GM23338 (cell line): ENCODE measurements at regions not wholly inside any gene's neighbourhood (a gene's known extent, or its start where the extent isn't known, plus 50 kb on each side); places are given as distances from the start of the nearest gene placed in this dataset.

Experiments
- ATAC-seq: fragments of 200-7000 bp; cut with Tn5 transposase; 3 replicates; pipeline ENCODE4 v1.9.1; 2020
- DNase-seq: peaks from one replicate; pipeline ENCODE4 v3.0.0-alpha.2; 2015; ENCODE audit warnings: low spot score
- H2AFZ ChIP-seq: fragments of 200-600 bp; sonication (generic); 2 replicates; pipeline ENCODE4 v1.8.0; 2016; ENCODE audit warnings: antibody characterized with exemption, mild to moderate bottlenecking, moderate library complexity
- H3F3A ChIP-seq: fragments of 200-600 bp; sonication (generic); replicated peaks from 2 replicates; pipeline ENCODE4 v1.8.0; 2017; ENCODE audit warnings: antibody characterized with exemption, mixed run types, low read depth
- H3K27ac ChIP-seq: fragments of 200-600 bp; sonication (generic); 2 replicates; pipeline ENCODE4 v1.6.1; 2016; ENCODE audit warnings: low read depth
- H3K27me3 ChIP-seq: fragments of 200-600 bp; sonication (generic); 2 replicates; pipeline ENCODE4 v1.8.0; 2016; ENCODE audit warnings: mild to moderate bottlenecking, mixed run types, moderate library complexity; ENCODE audit not compliant: insufficient read depth
- H3K36me3 ChIP-seq: fragments of 200-600 bp; sonication (generic); 2 replicates; pipeline ENCODE4 v1.8.0; 2016; ENCODE audit warnings: mild to moderate bottlenecking; ENCODE audit not compliant: insufficient read depth
- H3K4me1 ChIP-seq: fragments of 200-600 bp; sonication (generic); 2 replicates; pipeline ENCODE4 v1.8.0; 2016; ENCODE audit warnings: mild to moderate bottlenecking, moderate library complexity; ENCODE audit not compliant: insufficient read depth
- H3K4me2 ChIP-seq: fragments of 200-600 bp; sonication (generic); 2 replicates; pipeline ENCODE4 v1.7.1; 2017; ENCODE audit warnings: mixed run types
- H3K4me3 ChIP-seq: fragments of 200-600 bp; sonication (generic); 2 replicates; pipeline ENCODE4 v1.6.1; 2016; ENCODE audit warnings: mixed run types
- H3K79me2 ChIP-seq: fragments of 200-600 bp; sonication (generic); replicated peaks from 2 replicates; pipeline ENCODE4 v1.8.0; 2017; ENCODE audit warnings: mild to moderate bottlenecking; ENCODE audit not compliant: insufficient read depth
- H3K9me2 ChIP-seq: fragments of 200-600 bp; sonication (generic); 2 replicates; pipeline ENCODE4 v1.8.0; 2017; ENCODE audit not compliant: insufficient read depth
- H4K20me1 ChIP-seq: fragments of 200-600 bp; sonication (generic); replicated peaks from 2 replicates; pipeline ENCODE4 v1.8.0; 2017; ENCODE audit warnings: mild to moderate bottlenecking; ENCODE audit not compliant: insufficient read depth
- H3K27ac Mint-ChIP-seq: 2 replicates; pipeline ENCODE4 v1.8.0; 2020; ENCODE audit warnings: inconsistent platforms, mild to moderate bottlenecking, moderate library complexity, mixed read lengths
- H3K27me3 Mint-ChIP-seq: 3 replicates; pipeline ENCODE4 v1.8.0; 2022; ENCODE audit warnings: low read depth, mild to moderate bottlenecking, moderate library complexity, mixed read lengths, inconsistent platforms; ENCODE audit not compliant: insufficient read depth, poor library complexity
- H3K36me3 Mint-ChIP-seq: 3 replicates; pipeline ENCODE4 v1.8.0; 2021; ENCODE audit warnings: low read depth, mild to moderate bottlenecking, inconsistent platforms, moderate library complexity, mixed read lengths
- H3K4me1 Mint-ChIP-seq: 3 replicates; pipeline ENCODE4 v1.8.0; 2020; ENCODE audit warnings: mild to moderate bottlenecking, inconsistent platforms, mixed read lengths
- H3K4me3 Mint-ChIP-seq: 3 replicates; pipeline ENCODE4 v1.8.0; 2021; ENCODE audit warnings: moderate library complexity, mild to moderate bottlenecking, inconsistent platforms, mixed read lengths
- H3K9me3 Mint-ChIP-seq: 3 replicates; pipeline ENCODE4 v1.8.0; 2020; ENCODE audit warnings: moderate library complexity, mild to moderate bottlenecking, inconsistent platforms, mixed read lengths
- CREB1 ChIP-seq: fragments of 250-450 bp; sonication (Bioruptor Pico); IDR thresholded peaks from 2 replicates; pipeline ENCODE4 v1.5.0; 2020; ENCODE audit warnings: low read depth, mild to moderate bottlenecking, moderate library complexity
- EZH2 ChIP-seq: fragments of 200-600 bp; sonication (generic); IDR thresholded peaks from one replicate; pipeline ENCODE4 v1.8.0; 2017; ENCODE audit warnings: antibody characterized with exemption, mild to moderate bottlenecking, low read depth; ENCODE audit not compliant: unreplicated experiment
- EZH2phosphoT487 ChIP-seq: fragments of 200-600 bp; sonication (generic); IDR thresholded peaks from one replicate; pipeline ENCODE4 v1.8.1; 2018; ENCODE audit warnings: antibody characterized with exemption; ENCODE audit not compliant: unreplicated experiment
- JUNB ChIP-seq: IDR thresholded peaks from one replicate; pipeline ENCODE4 v1.6.1; 2016; ENCODE audit warnings: antibody characterized with exemption; ENCODE audit not compliant: unreplicated experiment
- POLR2AphosphoS5 ChIP-seq: IDR thresholded peaks from 2 replicates; pipeline ENCODE4 v1.6.1; 2016; ENCODE audit warnings: antibody characterized with exemption, low read depth
- STAT1 ChIP-seq: IDR thresholded peaks from one replicate; pipeline ENCODE4 v1.6.1; 2016; ENCODE audit warnings: antibody characterized with exemption; ENCODE audit not compliant: unreplicated experiment
- ZNF114 ChIP-seq: fragments of 250-450 bp; sonication (Bioruptor Pico); IDR thresholded peaks from 2 replicates; pipeline ENCODE4 v1.5.0; 2020; ENCODE audit warnings: mild to moderate bottlenecking, moderate library complexity
- ZNF331 ChIP-seq: fragments of 250-450 bp; sonication (Bioruptor Pico); IDR thresholded peaks from 2 replicates; pipeline ENCODE4 v1.5.0; 2020; ENCODE audit warnings: low read depth, mild to moderate bottlenecking, moderate library complexity
- TF ChIP-seq, protein P1 (sequence below): fragments of 250-450 bp; sonication (Bioruptor Pico); IDR thresholded peaks from 2 replicates; pipeline ENCODE4 v1.5.0; 2020; ENCODE audit warnings: mild to moderate bottlenecking, moderate library complexity
- TF ChIP-seq, protein P2 (sequence below): IDR thresholded peaks from one replicate; pipeline ENCODE4 v1.6.1; 2018; ENCODE audit warnings: antibody characterized with exemption; ENCODE audit not compliant: unreplicated experiment
- TF ChIP-seq, protein P3 (sequence below): IDR thresholded peaks from 2 replicates; pipeline ENCODE4 v1.6.1; 2016; ENCODE audit warnings: antibody characterized with exemption

DNA sequence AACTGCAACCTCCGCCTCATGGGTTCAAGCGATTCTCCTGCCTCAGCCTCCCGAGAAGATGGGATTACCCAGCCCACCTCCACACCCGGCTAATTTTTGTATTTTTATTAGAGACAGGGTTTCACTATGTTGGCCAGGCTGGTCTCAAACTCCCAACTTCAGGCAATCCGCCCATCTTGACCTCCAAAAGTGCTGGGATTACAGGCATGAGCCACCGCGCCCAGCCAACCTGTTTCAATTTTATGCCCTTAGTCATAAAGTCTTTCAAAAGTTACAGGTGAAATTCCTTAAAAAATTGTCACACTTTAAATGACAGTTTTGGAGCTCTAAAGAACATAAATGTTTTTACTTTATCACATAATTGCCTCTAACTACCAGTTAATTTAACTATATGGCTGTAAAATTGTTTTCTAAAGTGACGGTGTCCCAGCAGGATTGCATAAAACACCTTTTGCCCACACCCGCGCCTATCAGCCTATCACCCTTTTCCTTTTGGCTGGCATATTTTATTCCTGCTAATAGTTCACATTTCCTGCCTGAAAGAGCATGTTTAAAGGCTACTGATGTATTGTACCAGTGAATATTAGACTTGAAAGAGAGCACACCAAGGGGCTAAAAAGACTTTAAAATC lies 164.2 kb upstream of the SEMA6D start (continued):
- TF ChIP-seq, protein P1, sequence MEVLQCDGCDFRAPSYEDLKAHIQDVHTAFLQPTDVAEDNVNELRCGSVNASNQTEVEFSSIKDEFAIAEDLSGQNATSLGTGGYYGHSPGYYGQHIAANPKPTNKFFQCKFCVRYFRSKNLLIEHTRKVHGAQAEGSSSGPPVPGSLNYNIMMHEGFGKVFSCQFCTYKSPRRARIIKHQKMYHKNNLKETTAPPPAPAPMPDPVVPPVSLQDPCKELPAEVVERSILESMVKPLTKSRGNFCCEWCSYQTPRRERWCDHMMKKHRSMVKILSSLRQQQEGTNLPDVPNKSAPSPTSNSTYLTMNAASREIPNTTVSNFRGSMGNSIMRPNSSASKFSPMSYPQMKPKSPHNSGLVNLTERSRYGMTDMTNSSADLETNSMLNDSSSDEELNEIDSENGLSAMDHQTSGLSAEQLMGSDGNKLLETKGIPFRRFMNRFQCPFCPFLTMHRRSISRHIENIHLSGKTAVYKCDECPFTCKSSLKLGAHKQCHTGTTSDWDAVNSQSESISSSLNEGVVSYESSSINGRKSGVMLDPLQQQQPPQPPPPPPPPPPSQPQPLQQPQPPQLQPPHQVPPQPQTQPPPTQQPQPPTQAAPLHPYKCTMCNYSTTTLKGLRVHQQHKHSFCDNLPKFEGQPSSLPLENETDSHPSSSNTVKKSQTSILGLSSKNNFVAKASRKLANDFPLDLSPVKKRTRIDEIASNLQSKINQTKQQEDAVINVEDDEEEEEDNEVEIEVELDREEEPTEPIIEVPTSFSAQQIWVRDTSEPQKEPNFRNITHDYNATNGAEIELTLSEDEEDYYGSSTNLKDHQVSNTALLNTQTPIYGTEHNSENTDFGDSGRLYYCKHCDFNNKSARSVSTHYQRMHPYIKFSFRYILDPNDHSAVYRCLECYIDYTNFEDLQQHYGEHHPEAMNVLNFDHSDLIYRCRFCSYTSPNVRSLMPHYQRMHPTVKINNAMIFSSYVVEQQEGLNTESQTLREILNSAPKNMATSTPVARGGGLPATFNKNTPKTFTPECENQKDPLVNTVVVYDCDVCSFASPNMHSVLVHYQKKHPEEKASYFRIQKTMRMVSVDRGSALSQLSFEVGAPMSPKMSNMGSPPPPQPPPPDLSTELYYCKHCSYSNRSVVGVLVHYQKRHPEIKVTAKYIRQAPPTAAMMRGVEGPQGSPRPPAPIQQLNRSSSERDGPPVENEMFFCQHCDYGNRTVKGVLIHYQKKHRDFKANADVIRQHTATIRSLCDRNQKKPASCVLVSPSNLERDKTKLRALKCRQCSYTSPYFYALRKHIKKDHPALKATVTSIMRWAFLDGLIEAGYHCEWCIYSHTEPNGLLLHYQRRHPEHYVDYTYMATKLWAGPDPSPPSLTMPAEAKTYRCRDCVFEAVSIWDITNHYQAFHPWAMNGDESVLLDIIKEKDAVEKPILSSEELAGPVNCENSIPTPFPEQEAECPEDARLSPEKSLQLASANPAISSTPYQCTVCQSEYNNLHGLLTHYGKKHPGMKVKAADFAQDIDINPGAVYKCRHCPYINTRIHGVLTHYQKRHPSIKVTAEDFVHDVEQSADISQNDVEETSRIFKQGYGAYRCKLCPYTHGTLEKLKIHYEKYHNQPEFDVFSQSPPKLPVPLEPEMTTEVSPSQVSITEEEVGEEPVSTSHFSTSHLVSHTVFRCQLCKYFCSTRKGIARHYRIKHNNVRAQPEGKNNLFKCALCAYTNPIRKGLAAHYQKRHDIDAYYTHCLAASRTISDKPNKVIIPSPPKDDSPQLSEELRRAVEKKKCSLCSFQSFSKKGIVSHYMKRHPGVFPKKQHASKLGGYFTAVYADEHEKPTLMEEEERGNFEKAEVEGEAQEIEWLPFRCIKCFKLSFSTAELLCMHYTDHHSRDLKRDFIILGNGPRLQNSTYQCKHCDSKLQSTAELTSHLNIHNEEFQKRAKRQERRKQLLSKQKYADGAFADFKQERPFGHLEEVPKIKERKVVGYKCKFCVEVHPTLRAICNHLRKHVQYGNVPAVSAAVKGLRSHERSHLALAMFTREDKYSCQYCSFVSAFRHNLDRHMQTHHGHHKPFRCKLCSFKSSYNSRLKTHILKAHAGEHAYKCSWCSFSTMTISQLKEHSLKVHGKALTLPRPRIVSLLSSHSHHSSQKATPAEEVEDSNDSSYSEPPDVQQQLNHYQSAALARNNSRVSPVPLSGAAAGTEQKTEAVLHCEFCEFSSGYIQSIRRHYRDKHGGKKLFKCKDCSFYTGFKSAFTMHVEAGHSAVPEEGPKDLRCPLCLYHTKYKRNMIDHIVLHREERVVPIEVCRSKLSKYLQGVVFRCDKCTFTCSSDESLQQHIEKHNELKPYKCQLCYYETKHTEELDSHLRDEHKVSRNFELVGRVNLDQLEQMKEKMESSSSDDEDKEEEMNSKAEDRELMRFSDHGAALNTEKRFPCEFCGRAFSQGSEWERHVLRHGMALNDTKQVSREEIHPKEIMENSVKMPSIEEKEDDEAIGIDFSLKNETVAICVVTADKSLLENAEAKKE (CRISPR knock-in tag), result no peak
- TF ChIP-seq EZH2phosphoT487, result no peak
- TF ChIP-seq POLR2AphosphoS5, result no peak
- TF ChIP-seq STAT1, result no peak

DNA sequence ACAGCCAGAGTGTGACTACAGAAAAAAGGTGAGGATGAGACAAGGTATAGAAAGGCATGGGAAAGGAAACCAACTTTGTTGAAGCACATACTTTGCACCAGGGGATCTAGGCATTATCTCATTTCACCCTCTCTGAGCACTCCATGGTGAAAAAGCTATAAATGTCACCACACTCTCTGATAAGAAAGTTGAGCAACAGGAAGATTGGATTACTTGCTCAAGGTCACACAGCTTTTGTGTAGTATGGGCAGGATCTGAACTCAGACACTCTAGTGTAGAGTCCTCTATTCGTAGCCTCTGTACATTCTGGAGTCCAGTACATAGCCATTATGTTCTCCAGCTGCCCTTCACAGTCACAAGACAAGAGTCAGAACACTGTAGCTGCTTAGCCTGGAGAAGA lies 163.4 kb upstream of the SEMA6D start:
- ATAC-seq, result no peak
- no peaks in the 10 kb centered on the region for H3K36me3 ChIP-seq

More for the DNA sequence above, 163.4 kb upstream of the SEMA6D start:
- no peaks in the 10 kb centered on the region for H3K27me3 Mint-ChIP-seq
- no peak overlapping the region for H3K27ac Mint-ChIP-seq
- no peak overlapping the region for H3K4me3 Mint-ChIP-seq
- no peaks in the 10 kb centered on the region for H4K20me1 ChIP-seq
- no peak overlapping the region for H2AFZ ChIP-seq
- no peak for DNase-seq
- no peaks in the 10 kb centered on the region for H3K36me3 Mint-ChIP-seq
- peaks cover 2% of the 10 kb centered on the region for H3K4me1 Mint-ChIP-seq
- no peaks in the 10 kb centered on the region for H3K27me3 ChIP-seq
- no peak overlapping the region for H3K4me3 ChIP-seq
- no peaks in the 10 kb centered on the region for H3K9me2 ChIP-seq
- no peak for TF ChIP-seq CREB1
- no peak for TF ChIP-seq EZH2phosphoT487
- TF ChIP-seq, protein P2, sequence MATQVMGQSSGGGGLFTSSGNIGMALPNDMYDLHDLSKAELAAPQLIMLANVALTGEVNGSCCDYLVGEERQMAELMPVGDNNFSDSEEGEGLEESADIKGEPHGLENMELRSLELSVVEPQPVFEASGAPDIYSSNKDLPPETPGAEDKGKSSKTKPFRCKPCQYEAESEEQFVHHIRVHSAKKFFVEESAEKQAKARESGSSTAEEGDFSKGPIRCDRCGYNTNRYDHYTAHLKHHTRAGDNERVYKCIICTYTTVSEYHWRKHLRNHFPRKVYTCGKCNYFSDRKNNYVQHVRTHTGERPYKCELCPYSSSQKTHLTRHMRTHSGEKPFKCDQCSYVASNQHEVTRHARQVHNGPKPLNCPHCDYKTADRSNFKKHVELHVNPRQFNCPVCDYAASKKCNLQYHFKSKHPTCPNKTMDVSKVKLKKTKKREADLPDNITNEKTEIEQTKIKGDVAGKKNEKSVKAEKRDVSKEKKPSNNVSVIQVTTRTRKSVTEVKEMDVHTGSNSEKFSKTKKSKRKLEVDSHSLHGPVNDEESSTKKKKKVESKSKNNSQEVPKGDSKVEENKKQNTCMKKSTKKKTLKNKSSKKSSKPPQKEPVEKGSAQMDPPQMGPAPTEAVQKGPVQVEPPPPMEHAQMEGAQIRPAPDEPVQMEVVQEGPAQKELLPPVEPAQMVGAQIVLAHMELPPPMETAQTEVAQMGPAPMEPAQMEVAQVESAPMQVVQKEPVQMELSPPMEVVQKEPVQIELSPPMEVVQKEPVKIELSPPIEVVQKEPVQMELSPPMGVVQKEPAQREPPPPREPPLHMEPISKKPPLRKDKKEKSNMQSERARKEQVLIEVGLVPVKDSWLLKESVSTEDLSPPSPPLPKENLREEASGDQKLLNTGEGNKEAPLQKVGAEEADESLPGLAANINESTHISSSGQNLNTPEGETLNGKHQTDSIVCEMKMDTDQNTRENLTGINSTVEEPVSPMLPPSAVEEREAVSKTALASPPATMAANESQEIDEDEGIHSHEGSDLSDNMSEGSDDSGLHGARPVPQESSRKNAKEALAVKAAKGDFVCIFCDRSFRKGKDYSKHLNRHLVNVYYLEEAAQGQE, result no peak
- no peak for TF ChIP-seq ZNF331 (CRISPR knock-in tag)
- TF ChIP-seq EZH2, result no peak
- TF ChIP-seq, protein P3, sequence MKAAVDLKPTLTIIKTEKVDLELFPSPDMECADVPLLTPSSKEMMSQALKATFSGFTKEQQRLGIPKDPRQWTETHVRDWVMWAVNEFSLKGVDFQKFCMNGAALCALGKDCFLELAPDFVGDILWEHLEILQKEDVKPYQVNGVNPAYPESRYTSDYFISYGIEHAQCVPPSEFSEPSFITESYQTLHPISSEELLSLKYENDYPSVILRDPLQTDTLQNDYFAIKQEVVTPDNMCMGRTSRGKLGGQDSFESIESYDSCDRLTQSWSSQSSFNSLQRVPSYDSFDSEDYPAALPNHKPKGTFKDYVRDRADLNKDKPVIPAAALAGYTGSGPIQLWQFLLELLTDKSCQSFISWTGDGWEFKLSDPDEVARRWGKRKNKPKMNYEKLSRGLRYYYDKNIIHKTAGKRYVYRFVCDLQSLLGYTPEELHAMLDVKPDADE, result no peak
- no peak for TF ChIP-seq JUNB
- no peak for TF ChIP-seq POLR2AphosphoS5
- no peak for TF ChIP-seq ZNF114 (CRISPR knock-in tag)
- no peak for TF ChIP-seq STAT1
- H3K4me2 ChIP-seq, result no peak overlapping the region
- no peaks in the 10 kb centered on the region for H3K79me2 ChIP-seq
- H3K9me3 Mint-ChIP-seq, result no peaks in the 10 kb centered on the region
- H3K4me1 ChIP-seq, result no peaks in the 10 kb centered on the region
- H3K27ac ChIP-seq, result no peak overlapping the region
- no peaks in the 10 kb centered on the region for H3F3A ChIP-seq
